ENCODE measurements at regions not wholly inside any gene's neighbourhood (a gene's known extent, or its start where the extent isn't known, plus 50 kb on each side); places are given as distances from the start of the nearest gene placed in this dataset.

DNA sequence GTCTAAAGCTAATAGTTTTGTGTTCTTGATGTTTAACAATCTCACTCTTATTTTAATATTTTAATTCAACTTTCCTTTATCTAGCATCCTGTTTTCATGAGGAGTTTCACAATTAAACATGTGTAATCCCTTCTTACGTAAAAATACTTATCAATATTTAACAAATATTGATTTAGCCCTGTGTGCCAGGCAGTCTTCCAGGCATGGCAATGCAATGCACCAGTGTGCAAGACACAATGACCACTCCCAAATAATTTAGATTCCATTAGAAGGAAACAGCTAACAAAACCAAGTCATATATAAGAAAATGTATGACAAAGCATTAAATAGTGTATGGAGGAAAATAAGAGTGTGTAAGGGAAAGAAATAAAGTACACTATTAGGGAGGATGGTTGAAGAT, 627.1 kb upstream of the ARPP21 start:
- no TSS peak for BruUV-seq (replicated peaks)
- CTCF ChIA-PET: no interaction called here
- no peak overlapping the region for H3K27ac Mint-ChIP-seq (ENCODE audit: low read depth, unreplicated experiment)

GRCh38 chr3:35028157-35028556, 611.2 kb upstream of the ARPP21 start:
- Mint-ChIP-seq H3K27me3 (ENCODE audit: insufficient read depth, unreplicated experiment) (no peaks in the 10 kb centered on the region), H3K9me3 (ENCODE audit: unreplicated experiment) (no peaks in the 10 kb centered on the region), H3K4me1 (ENCODE audit: insufficient read depth, unreplicated experiment) (no peaks in the 10 kb centered on the region), H3K27ac (ENCODE audit: low read depth, unreplicated experiment) (no peak overlapping the region), H3K36me3 (ENCODE audit: insufficient read depth, unreplicated experiment) (no peaks in the 10 kb centered on the region), H3K4me3 (ENCODE audit: unreplicated experiment) (no peak overlapping the region)
- ChIA-PET CTCF (no interaction called here), POLR2A (no interaction called here)
- no TSS peak for BruUV-seq (replicated peaks)
- DNase-seq (ENCODE audit: unreplicated experiment): no peak
- intact Hi-C loops (cut with micrococcal nuclease): no loop called here
- TF ChIP-seq, protein P1, sequence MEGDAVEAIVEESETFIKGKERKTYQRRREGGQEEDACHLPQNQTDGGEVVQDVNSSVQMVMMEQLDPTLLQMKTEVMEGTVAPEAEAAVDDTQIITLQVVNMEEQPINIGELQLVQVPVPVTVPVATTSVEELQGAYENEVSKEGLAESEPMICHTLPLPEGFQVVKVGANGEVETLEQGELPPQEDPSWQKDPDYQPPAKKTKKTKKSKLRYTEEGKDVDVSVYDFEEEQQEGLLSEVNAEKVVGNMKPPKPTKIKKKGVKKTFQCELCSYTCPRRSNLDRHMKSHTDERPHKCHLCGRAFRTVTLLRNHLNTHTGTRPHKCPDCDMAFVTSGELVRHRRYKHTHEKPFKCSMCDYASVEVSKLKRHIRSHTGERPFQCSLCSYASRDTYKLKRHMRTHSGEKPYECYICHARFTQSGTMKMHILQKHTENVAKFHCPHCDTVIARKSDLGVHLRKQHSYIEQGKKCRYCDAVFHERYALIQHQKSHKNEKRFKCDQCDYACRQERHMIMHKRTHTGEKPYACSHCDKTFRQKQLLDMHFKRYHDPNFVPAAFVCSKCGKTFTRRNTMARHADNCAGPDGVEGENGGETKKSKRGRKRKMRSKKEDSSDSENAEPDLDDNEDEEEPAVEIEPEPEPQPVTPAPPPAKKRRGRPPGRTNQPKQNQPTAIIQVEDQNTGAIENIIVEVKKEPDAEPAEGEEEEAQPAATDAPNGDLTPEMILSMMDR (IDR thresholded peaks at IDR 0.05; ENCODE audit: unreplicated experiment): no peak

More for the DNA sequence above, 627.1 kb upstream of the ARPP21 start:
- TF ChIP-seq, protein P1 (IDR thresholded peaks at IDR 0.05; ENCODE audit: unreplicated experiment): no peak
- Mint-ChIP-seq H3K9me3 (ENCODE audit: unreplicated experiment) (peaks cover 7% of the 10 kb centered on the region), H3K36me3 (ENCODE audit: insufficient read depth, unreplicated experiment) (no peaks in the 10 kb centered on the region), H3K4me1 (ENCODE audit: insufficient read depth, unreplicated experiment) (peaks cover 6% of the 10 kb centered on the region), H3K4me3 (ENCODE audit: unreplicated experiment) (no peak overlapping the region), H3K27me3 (ENCODE audit: insufficient read depth, unreplicated experiment) (no peaks in the 10 kb centered on the region)
- DNase-seq (ENCODE audit: unreplicated experiment): no peak
- intact Hi-C loops (cut with micrococcal nuclease): no loop called here
- POLR2A ChIA-PET: no interaction called here

- no peaks in the 10 kb centered on the region for H3K36me3 Mint-ChIP-seq (ENCODE audit: insufficient read depth, unreplicated experiment)
- no TSS peak for BruUV-seq (replicated peaks)
- ChIA-PET CTCF (no interaction called here), POLR2A (no interaction called here)
- no peaks in the 10 kb centered on the region for H3K27me3 Mint-ChIP-seq (ENCODE audit: insufficient read depth, unreplicated experiment)
- intact Hi-C loops (cut with micrococcal nuclease): no loop called here
- TF ChIP-seq, protein P1 (IDR thresholded peaks at IDR 0.05; ENCODE audit: unreplicated experiment): no peak
- H3K9me3 Mint-ChIP-seq (ENCODE audit: unreplicated experiment): no peaks in the 10 kb centered on the region
- DNase-seq (ENCODE audit: unreplicated experiment): no peak
- no peak overlapping the region for H3K4me3 Mint-ChIP-seq (ENCODE audit: unreplicated experiment)
- no peaks in the 10 kb centered on the region for H3K4me1 Mint-ChIP-seq (ENCODE audit: insufficient read depth, unreplicated experiment)
- H3K27ac Mint-ChIP-seq (ENCODE audit: low read depth, unreplicated experiment): no peak overlapping the region
These were observed 596.9 kb upstream of the ARPP21 start for GRCh38 chr3:35042210-35042991.

DNA sequence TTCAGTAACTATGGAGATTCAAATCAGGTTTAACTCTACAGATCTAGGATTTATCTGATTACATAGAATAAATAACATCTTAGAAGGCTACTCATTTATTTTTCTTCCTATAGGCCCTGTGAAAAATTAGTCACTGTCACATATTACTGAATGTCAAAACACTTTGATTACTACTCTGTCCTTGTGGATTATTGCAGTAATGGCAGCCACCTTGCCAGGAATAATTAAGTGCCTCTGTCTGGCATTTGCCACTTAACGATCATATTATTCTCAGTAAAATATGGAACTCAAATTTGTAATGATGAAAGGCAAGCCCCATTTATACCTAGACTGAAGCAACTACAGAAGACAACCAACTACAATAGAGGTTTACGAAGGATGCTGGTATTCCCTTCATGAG, 596.3 kb upstream of the ARPP21 start:
- no TSS peak for BruUV-seq (replicated peaks)
- CTCF ChIA-PET: no interaction called here
- Mint-ChIP-seq H3K27ac (ENCODE audit: low read depth, unreplicated experiment) (no peak overlapping the region), H3K9me3 (ENCODE audit: unreplicated experiment) (no peaks in the 10 kb centered on the region), H3K4me3 (ENCODE audit: unreplicated experiment) (no peak overlapping the region), H3K4me1 (ENCODE audit: insufficient read depth, unreplicated experiment) (no peaks in the 10 kb centered on the region), H3K27me3 (ENCODE audit: insufficient read depth, unreplicated experiment) (no peaks in the 10 kb centered on the region), H3K36me3 (ENCODE audit: insufficient read depth, unreplicated experiment) (no peaks in the 10 kb centered on the region)
- intact Hi-C loops (cut with micrococcal nuclease): no loop called here
- TF ChIP-seq, protein P1 (IDR thresholded peaks at IDR 0.05; ENCODE audit: unreplicated experiment): no peak
- DNase-seq (ENCODE audit: unreplicated experiment): no peak
- POLR2A ChIA-PET: no interaction called here
